Esophagus (tissue), 2 donors: ENCODE measurements at regions not wholly inside any gene's neighbourhood (a gene's known extent, or its start where the extent isn't known, plus 50 kb on each side); places are given as distances from the start of the nearest gene placed in this dataset.

Experiments
- H3K27ac ChIP-seq, 2 donors: one replicate each; pipeline ENCODE4 v1.5.1; 2013; ENCODE audit warnings: low read depth in 2 of 2, mild to moderate bottlenecking in 2 of 2, inconsistent platforms in 1 of 2, low read length in 1 of 2, moderate library complexity in 1 of 2
- H3K27me3 ChIP-seq, 2 donors: one replicate each; pipeline ENCODE4 v1.6.1; 2013; ENCODE audit warnings: low read length in 2 of 2, control low read depth in 1 of 2, mild to moderate bottlenecking in 1 of 2; ENCODE audit not compliant: insufficient read depth in 2 of 2, control insufficient read depth in 1 of 2
- H3K36me3 ChIP-seq, 2 donors: one replicate each; pipeline ENCODE4 v1.6.1; 2013; ENCODE audit warnings: low read length in 1 of 2; ENCODE audit not compliant: control insufficient read depth in 2 of 2, insufficient read depth in 2 of 2
- H3K4me1 ChIP-seq, 2 donors: one replicate each; pipeline ENCODE4 v1.6.1; 2013; ENCODE audit warnings: low read length in 1 of 2; ENCODE audit not compliant: control insufficient read depth in 2 of 2, insufficient read depth in 2 of 2
- H3K4me3 ChIP-seq, 2 donors: one replicate each; pipeline ENCODE4 v1.5.1; 2013; ENCODE audit warnings: low read length in 2 of 2, mild to moderate bottlenecking in 2 of 2, low read depth in 1 of 2, moderate library complexity in 1 of 2
- H3K9me3 ChIP-seq, 2 donors: one replicate each; pipeline ENCODE4 v1.6.1; 2013; ENCODE audit warnings: mild to moderate bottlenecking in 2 of 2, low read depth in 1 of 2, low read length in 1 of 2, moderate library complexity in 1 of 2; ENCODE audit not compliant: control insufficient read depth in 2 of 2, insufficient read depth in 1 of 2
- WGBS, 2 donors: extraction: QIAGEN DNeasy Blood & Tissue Kit; methylation state at CpG; one replicate each; pipeline ENCODE4 v1.1.7; 2013; 5-methylcytosine and 5-hydroxymethylcytosine counted together
- donor health status: healthy with polysubstance abuse.
- donor health status: Bipolar disorder and iron deficiency.

GRCh38 chr6:98339506-98339905 lies 494.9 kb upstream of the POU3F2 start:
- Histone ChIP-seq H3K9me3 (no peaks in the 10 kb centered on the region), H3K4me1 (no peaks in the 10 kb centered on the region), H3K27me3 (no peaks in the 10 kb centered on the region), H3K27ac (no peak overlapping the region), H3K4me3 (no peak overlapping the region), H3K36me3 (no peaks in the 10 kb centered on the region)
- WGBS, 2 donors = 82 to 90% methylated on average over 1 of the region's 1 CpG

GRCh38 chr6:98343004-98343403 lies 491.4 kb upstream of the POU3F2 start:
- no peaks in the 10 kb centered on the region for H3K36me3 ChIP-seq
- no peak overlapping the region for H3K4me3 ChIP-seq
- no peak overlapping the region for H3K27ac ChIP-seq
- H3K27me3 ChIP-seq = no peaks in the 10 kb centered on the region
- H3K9me3 ChIP-seq = peaks cover 0 to 2% of the 10 kb centered on the region in 2 donors
- H3K4me1 ChIP-seq = no peaks in the 10 kb centered on the region

- no peak overlapping the region for H3K27ac ChIP-seq
- no peaks in the 10 kb centered on the region for H3K4me1 ChIP-seq
- H3K36me3 ChIP-seq = no peaks in the 10 kb centered on the region
- H3K9me3 ChIP-seq = peaks cover 0 to 2% of the 10 kb centered on the region in 2 donors
- no peaks in the 10 kb centered on the region for H3K27me3 ChIP-seq
- H3K4me3 ChIP-seq = no peak overlapping the region
Observed at GRCh38 chr6:98343797-98344196, 490.6 kb upstream of the POU3F2 start.

- Histone ChIP-seq H3K4me1 (no peaks in the 10 kb centered on the region), H3K36me3 (no peaks in the 10 kb centered on the region), H3K9me3 (no peaks in the 10 kb centered on the region), H3K4me3 (no peak overlapping the region), H3K27ac (no peak overlapping the region), H3K27me3 (no peaks in the 10 kb centered on the region)
- WGBS, 2 donors = 74% methylated on average over 2 of the region's 2 CpGs
Observed at GRCh38 chr6:98352348-98352747, 482.0 kb upstream of the POU3F2 start.

GRCh38 chr6:98358173-98358572 lies 476.2 kb upstream of the POU3F2 start:
- Histone ChIP-seq H3K36me3 (no peaks in the 10 kb centered on the region), H3K27ac (no peak overlapping the region), H3K4me1 (no peaks in the 10 kb centered on the region), H3K4me3 (no peak overlapping the region), H3K27me3 (no peaks in the 10 kb centered on the region), H3K9me3 (peaks cover 0 to 2% of the 10 kb centered on the region in 2 donors)
- WGBS, 2 donors = 72 to 77% methylated on average over 3 of the region's 3 CpGs

GRCh38 chr6:98366371-98366770 lies 468.0 kb upstream of the POU3F2 start:
- no peaks in the 10 kb centered on the region for H3K27me3 ChIP-seq
- H3K4me3 ChIP-seq = no peak overlapping the region
- H3K4me1 ChIP-seq = no peaks in the 10 kb centered on the region
- 72 to 75% methylated on average over 6 of the region's 6 CpGs for WGBS, 2 donors
- no peaks in the 10 kb centered on the region for H3K36me3 ChIP-seq
- no peak overlapping the region for H3K27ac ChIP-seq
- H3K9me3 ChIP-seq = peaks cover 0 to 2% of the 10 kb centered on the region in 2 donors

GRCh38 chr6:98380589-98380988 lies 453.8 kb upstream of the POU3F2 start:
- H3K4me3 ChIP-seq = no peak overlapping the region
- 61 to 73% methylated on average over 3 of the region's 3 CpGs for WGBS, 2 donors
- no peaks in the 10 kb centered on the region for H3K9me3 ChIP-seq

GRCh38 chr6:98382246-98382645 lies 452.1 kb upstream of the POU3F2 start:
- no peaks in the 10 kb centered on the region for H3K4me1 ChIP-seq
- WGBS, 2 donors = 66 to 69% methylated on average over 3 of the region's 3 CpGs
- H3K9me3 ChIP-seq = no peaks in the 10 kb centered on the region
- no peak overlapping the region for H3K27ac ChIP-seq
- H3K36me3 ChIP-seq = no peaks in the 10 kb centered on the region
- H3K27me3 ChIP-seq = no peaks in the 10 kb centered on the region
- no peak overlapping the region for H3K4me3 ChIP-seq

More at GRCh38 chr6:98380589-98380988, 453.8 kb upstream of the POU3F2 start:
- no peak overlapping the region for H3K27ac ChIP-seq
- H3K4me1 ChIP-seq = no peaks in the 10 kb centered on the region
- no peaks in the 10 kb centered on the region for H3K36me3 ChIP-seq
- H3K27me3 ChIP-seq = no peaks in the 10 kb centered on the region

GRCh38 chr6:98384334-98384733 lies 450.0 kb upstream of the POU3F2 start:
- no peaks in the 10 kb centered on the region for H3K27me3 ChIP-seq
- WGBS, 2 donors = 46 to 52% methylated on average over 7 of the region's 7 CpGs
- H3K4me1 ChIP-seq = no peaks in the 10 kb centered on the region
- no peaks in the 10 kb centered on the region for H3K36me3 ChIP-seq
- no peaks in the 10 kb centered on the region for H3K9me3 ChIP-seq
- H3K27ac ChIP-seq = no peak overlapping the region
- H3K4me3 ChIP-seq = no peak overlapping the region

GRCh38 chr6:98384801-98385200 lies 449.6 kb upstream of the POU3F2 start:
- no peaks in the 10 kb centered on the region for H3K27me3 ChIP-seq
- no peaks in the 10 kb centered on the region for H3K36me3 ChIP-seq
- no peaks in the 10 kb centered on the region for H3K4me1 ChIP-seq
- H3K4me3 ChIP-seq = no peak overlapping the region
- 70 to 73% methylated on average over 6 of the region's 6 CpGs for WGBS, 2 donors
- H3K27ac ChIP-seq = no peak overlapping the region
- H3K9me3 ChIP-seq = no peaks in the 10 kb centered on the region
